NCI-H446 (cell line): ENCODE measurements at regions not wholly inside any gene's neighbourhood (a gene's known extent, or its start where the extent isn't known, plus 50 kb on each side); places are given as distances from the start of the nearest gene placed in this dataset.
"Not testable (repeated sequence)": the region's sequence is repeated elsewhere in the genome, so short reads cannot be mapped to it uniquely, and the experiment has no call there.

Experiments used
- DNase-seq, 2 experiments: peaks; one replicate each; lab custom pipeline; 2025; lab: John Stamatoyannopoulos, UW

- DNase-seq: no peak
Observed at GRCh38 chr18:38198956-38199355, 633.4 kb upstream of the CELF4 start.

GRCh38 chr18:38198526-38198925, 632.9 kb upstream of the CELF4 start:
- DNase-seq: no peak

- DNase-seq: no peak
Observed at GRCh38 chr18:38186491-38186890, 620.9 kb upstream of the CELF4 start.

DNA sequence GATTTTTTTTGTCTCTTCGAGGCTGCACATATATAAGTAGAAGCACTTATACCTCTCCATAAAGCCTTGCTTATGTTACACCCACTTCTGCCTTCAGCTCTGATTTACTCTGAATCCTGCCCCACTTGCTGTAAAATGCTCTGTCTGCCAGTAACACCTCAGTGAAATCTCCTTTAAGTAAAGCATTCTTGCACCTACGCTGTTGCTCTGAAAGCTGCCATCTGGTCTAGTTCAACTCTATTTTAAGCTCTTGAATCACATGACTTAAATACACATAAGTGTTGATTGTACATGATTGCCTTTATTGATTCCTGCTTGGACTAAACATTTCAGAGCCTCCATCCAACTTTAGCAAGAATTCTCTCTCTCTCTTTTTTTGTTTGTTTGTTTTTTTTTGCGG, 609.0 kb upstream of the CELF4 start:
- no peak for DNase-seq

DNA sequence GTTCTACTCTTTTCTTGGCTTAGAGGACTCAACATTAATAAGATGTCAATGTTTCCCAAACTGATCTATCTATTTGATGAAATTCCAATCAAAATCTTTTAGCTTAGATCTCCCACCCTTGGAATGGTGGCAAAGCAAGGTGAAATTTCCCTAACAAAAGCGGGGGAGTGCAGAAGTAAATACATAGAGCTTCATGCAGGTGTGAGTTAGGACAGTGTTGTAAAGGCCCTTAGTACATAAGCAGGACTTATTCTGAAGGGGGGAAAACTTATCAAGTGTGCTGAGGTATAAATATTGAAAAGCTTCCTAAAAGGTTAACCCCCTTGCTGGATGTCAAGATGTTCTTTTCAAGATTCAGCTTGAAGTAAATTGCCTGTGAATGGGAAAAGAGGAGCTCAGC, 608.6 kb upstream of the CELF4 start:
- DNase-seq: no peak

DNA sequence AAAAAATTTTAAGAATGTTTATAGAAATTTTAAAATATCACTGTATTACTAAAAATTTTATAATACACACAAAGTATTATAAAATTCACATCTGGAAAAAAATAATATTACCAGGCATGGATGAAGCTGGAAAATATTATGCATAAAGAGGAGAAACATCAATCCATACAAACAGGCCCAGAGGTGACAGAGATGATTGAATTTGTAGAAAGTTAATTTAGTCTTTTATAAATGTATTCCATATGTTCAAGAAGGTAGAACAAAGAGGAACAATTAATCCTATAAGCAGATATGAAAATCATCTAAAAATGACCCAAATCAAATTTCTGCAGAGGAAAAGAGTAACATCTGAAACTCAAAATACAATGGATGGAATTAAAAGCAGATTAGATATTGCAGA, 605.2 kb upstream of the CELF4 start:
- no peak for DNase-seq

DNA sequence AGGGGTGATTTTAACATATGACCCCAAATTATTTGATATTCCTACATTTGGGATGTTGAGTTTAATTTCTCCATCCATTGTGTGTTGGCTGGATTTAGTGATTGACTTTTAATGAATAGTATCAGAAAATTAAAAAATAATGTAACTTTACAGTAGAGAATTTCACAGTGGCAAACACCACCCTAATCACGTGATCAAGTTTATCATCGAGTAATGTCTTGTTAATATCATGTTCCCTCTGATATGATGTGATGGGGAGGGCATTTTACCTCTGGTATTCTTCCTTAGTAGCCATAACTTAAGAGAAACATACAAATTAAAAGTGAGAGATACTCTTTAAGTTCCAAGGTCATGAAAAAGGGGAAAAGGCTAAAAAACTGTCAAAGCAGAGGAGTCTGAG, 602.0 kb upstream of the CELF4 start:
- DNase-seq: no peak

DNA sequence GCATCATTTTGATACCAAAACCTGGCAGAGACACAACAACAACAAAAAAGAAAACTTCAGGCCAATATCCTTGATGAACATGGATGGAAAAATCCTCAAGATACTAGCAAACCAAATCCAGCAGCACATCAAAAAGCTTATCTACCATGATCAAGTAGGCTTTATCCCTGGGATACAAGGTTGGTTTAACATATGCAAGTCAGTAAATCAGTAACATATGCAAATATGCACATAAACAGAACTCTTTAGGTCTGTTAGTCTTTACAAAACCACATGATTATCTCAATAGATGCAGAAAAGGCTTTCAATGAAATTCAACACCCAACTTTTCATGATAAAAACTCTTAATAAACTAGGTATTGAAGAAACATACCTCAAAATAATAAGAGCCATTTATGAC, 587.5 kb upstream of the CELF4 start:
- DNase-seq: not testable (repeated sequence)

DNA sequence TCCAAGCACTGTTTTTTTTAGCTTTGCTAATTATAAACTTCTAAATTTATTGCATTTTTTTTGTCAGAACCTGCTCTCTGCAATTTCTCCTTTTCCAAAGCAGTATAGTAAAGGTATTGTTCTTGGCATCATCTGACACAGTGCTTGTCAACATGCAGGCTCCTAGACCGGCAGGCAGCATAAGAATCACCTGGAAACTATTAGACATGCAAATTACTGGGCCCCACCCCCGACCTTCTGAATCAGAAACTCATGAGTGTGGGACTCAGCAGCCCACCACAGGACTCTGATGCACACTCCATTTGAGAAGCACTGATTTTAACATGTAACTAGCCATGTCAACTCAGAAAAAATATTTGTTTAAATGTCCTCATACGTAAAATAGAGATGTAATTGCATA, 551.1 kb upstream of the CELF4 start:
- no peak for DNase-seq

DNA sequence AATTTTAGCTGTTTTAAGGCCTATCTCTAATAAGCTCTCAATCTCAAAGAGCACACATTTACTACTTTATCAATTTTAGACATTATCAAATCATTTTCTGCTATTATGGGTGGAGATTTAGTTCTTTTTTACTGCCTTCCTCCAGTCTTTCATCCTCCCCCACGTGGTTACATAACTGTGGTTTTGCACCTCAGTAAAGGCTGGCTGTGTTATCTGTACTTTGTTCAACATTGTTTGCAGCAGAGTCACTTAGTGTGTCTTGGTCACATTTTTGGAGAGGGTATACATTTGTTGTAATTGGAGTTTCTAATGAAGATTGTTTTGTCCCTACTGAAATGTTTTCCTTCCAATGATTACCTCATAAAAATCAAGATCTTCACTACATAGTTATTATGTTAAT, 549.6 kb upstream of the CELF4 start:
- no peak for DNase-seq

GRCh38 chr18:38087538-38087937, 521.9 kb upstream of the CELF4 start:
- no peak for DNase-seq

DNA sequence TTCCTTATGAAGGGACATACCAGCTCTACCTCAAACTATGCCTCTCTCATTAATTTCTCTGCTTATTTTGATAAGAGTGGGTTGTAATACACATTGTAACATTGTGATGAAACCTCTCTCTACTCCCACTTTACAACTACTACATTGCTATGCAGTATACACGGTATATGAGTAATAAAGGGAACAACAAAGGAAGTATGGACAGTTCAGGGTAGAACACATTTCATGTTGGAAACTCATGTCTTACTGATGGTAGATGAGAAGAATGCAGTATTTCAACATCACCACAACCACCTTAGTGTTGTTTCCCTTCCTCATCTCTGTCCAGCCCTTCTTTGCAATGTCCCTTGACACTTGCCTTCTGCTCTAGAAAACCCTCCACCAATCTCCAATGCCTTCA, 515.9 kb upstream of the CELF4 start:
- no peak for DNase-seq

DNA sequence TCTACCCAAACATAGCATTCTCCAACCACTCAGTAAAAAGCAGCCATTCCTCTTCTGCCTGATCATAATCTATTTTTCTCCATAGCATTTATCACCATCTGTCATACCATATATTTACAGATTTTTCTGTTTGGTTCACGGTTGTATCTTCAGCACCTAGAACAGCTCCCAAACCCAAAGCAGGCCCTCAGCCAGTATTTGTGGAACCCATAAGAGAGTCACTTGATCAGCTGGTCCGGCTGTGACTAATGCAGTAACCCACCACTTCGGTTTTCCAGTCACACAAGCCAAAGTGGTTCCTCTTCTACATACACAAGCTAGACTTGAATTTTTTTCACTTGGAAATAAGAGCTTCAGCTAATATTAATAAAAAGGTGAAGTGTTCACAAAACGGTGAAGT, 511.6 kb upstream of the CELF4 start:
- DNase-seq: no peak

DNA sequence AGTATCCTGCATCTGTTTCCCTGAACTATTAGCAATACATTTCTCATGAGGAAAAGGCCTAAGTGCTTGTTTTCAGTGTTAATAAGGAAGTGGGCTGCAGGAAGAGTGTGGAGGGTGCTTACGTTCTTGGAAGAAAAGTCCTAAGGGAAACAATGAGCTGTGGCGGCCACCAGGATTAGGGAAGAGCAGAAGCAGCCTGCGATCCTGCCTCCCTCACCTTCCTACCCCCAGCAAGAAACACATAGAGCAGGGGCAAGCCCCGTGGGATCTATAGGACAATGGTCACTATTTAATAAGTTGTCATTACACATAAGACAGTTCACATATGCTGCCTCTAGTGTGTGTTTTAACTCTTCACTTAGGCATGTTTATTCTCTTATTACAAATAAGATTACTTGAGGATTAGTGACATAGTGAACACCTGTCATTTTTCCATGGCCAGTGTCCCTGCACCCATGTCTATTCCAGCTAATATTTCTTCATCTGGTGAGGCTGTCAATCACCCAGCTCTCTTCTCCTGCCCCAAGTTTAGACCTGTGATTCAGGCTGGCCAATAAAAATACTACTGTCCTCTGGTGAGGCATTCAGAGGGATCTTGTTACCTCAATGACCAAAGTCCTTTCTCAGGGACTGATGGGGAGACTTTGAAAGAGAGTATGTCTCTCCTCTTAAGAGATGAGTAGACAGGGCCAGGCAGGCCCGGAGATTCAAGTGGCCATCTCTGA, 510.9 kb upstream of the CELF4 start:
- no peak for DNase-seq

- peak in 1 of 2 experiments; percentile 1 for DNase-seq
Observed at GRCh38 chr18:38074298-38074876, 508.8 kb upstream of the CELF4 start.

DNA sequence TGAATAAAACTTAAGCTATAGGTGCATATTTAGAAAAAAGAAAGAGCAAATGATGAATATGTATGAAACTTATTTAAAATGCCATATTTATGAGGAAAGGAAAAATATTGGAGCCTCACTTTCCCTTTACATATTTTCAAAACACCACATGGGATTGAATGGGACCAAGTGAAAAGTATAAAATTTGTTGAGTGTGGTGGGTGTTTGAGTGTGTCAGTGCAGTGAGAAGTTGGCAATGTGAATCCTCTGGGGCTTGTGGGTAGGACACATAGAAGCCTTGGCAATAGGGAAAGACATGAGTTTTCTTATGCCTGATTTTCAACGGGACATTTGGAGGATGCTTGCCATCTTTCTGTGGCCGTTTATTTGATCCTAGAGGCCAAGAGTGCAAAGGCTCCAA, 502.2 kb upstream of the CELF4 start:
- no peak for DNase-seq

- no peak for DNase-seq
Observed at GRCh38 chr18:38067086-38067485, 501.5 kb upstream of the CELF4 start.

GRCh38 chr18:38052879-38053590, 487.4 kb upstream of the CELF4 start:
- no peak for DNase-seq

DNA sequence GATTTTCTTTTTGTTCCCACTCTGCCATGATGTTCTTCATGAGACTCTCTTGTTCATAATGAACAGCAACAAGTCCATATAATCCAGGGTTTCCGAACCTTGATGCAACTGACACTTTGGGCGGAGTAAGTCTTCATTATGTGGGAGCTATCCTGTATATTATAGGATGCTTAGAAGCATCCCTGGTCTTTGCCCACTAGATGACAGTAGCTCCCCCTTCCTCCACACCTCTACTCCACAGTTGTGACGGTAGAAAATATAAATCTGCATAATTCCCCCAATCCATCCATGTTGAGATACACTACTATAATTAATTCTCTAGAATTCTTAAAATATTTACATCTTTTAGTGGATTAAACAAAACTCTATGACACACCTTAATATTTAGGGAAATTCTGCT, 482.2 kb upstream of the CELF4 start:
- DNase-seq: peak in 1 of 2 experiments; percentile 4

GRCh38 chr18:38046651-38047050, 481.1 kb upstream of the CELF4 start:
- DNase-seq: no peak

GRCh38 chr18:38045845-38046244, 480.2 kb upstream of the CELF4 start:
- DNase-seq: no peak

DNA sequence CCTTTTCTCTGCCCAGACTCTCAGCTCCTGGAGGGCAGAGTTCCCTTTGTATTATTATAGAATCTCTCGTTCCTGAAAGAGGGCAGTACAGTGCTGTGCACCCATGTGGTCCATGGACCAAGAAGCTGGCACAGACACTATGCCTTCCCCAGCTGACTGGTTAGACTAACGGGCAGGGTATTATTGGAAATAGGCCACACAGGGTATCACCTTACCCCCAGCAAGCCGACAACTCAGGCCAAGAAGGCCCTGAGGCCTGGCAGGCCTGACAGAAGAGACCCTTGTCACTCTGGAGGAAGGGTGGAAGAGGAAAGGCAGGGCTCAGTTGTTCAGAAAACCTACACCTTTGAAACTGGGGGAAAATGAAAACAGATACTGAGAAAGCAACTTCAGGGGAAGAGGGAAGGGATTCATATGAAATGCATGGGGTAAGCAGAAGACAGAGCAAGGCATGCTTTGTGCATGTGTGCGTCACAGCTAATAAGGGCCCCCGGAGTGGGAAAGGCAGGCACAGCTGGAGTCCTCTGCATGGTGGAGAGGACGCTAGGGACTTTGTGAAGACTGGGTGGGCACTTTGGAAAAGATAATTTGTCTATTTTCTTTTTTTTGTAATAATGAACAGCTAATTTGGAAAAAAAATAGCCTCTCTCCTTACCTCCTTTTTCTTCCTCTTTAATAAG, 476.8 kb upstream of the CELF4 start:
- DNase-seq: peak in 1 of 2 experiments; percentile 37

- no peak for DNase-seq
Observed at GRCh38 chr18:38038242-38038641, 472.6 kb upstream of the CELF4 start.
